HepG2 (cell line): ENCODE measurements at regions not wholly inside any gene's neighbourhood (a gene's known extent, or its start where the extent isn't known, plus 50 kb on each side); places are given as distances from the start of the nearest gene placed in this dataset.

Experiments used
- ARNTL ChIP-seq: sonication (generic); formaldehyde crosslinking; IDR thresholded peaks from 2 replicates; pipeline ENCODE4 v1.4.0; 2020; ENCODE audit warnings: mild to moderate bottlenecking, missing genetic modification reagents
- CBX5 ChIP-seq: sonication (generic); formaldehyde crosslinking; IDR thresholded peaks from 2 replicates; pipeline ENCODE4 v1.4.0; 2020; ENCODE audit warnings: missing genetic modification reagents, borderline replicate concordance
- IKZF4 ChIP-seq: sonication (generic); formaldehyde crosslinking; IDR thresholded peaks from 2 replicates; pipeline ENCODE4 v1.5.1; 2020; ENCODE audit warnings: borderline replicate concordance, mild to moderate bottlenecking, low read depth, missing genetic modification reagents; ENCODE audit errors: not compliant biosample characterization
- MED1 ChIP-seq: sonication (generic); formaldehyde crosslinking; IDR thresholded peaks from 2 replicates; pipeline ENCODE4 v1.4.0; 2020; ENCODE audit warnings: missing genetic modification reagents
- NCOA1 ChIP-seq: sonication (generic); formaldehyde crosslinking; IDR thresholded peaks from 2 replicates; pipeline ENCODE4 v1.9.0; 2021; ENCODE audit warnings: missing genetic modification reagents
- POGZ ChIP-seq: sonication (generic); formaldehyde crosslinking; IDR thresholded peaks from 2 replicates; pipeline ENCODE4 v1.4.0; 2020; ENCODE audit warnings: mild to moderate bottlenecking, missing genetic modification reagents
- SETDB1 ChIP-seq: sonication (generic); formaldehyde crosslinking; IDR thresholded peaks from 2 replicates; pipeline ENCODE4 v1.5.1; 2020; ENCODE audit warnings: missing genetic modification reagents, mild to moderate bottlenecking, borderline replicate concordance
- SRSF1 ChIP-seq: fragments of 200-400 bp; formaldehyde crosslinking; optimal IDR thresholded peaks from 2 replicates; pipeline ENCODE3; 2017; ENCODE audit warnings: mild to moderate bottlenecking, low read depth, low read length, moderate library complexity
- TP53 ChIP-seq: sonication (generic); formaldehyde crosslinking; conservative IDR thresholded peaks from 2 replicates; pipeline ENCODE4 v1.4.0; 2020; ENCODE audit warnings: missing genetic modification reagents
- YEATS4 ChIP-seq: sonication (generic); formaldehyde crosslinking; IDR thresholded peaks from 2 replicates; pipeline ENCODE4 v1.4.0; 2020; ENCODE audit warnings: missing genetic modification reagents, borderline replicate concordance
- ZNF556 ChIP-seq: sonication (generic); formaldehyde crosslinking; IDR thresholded peaks from 2 replicates; pipeline ENCODE4 v1.4.0; 2020; ENCODE audit warnings: mild to moderate bottlenecking, missing genetic modification reagents, borderline replicate concordance
- ZNF569 ChIP-seq: sonication (generic); formaldehyde crosslinking; IDR thresholded peaks from 2 replicates; pipeline ENCODE4 v1.5.0; 2020; ENCODE audit warnings: mild to moderate bottlenecking, missing genetic modification reagents, moderate library complexity, borderline replicate concordance
- ZNF7 ChIP-seq: IDR thresholded peaks from 2 replicates; pipeline ENCODE4 v1.6.1; 2016; ENCODE audit warnings: missing biosample characterization, missing genetic modification reagents
- ZSCAN30 ChIP-seq: sonication (generic); formaldehyde crosslinking; IDR thresholded peaks from 2 replicates; pipeline ENCODE4 v1.5.0; 2020; ENCODE audit warnings: mild to moderate bottlenecking, missing genetic modification reagents
- TF ChIP-seq, protein P1 (sequence below): sonication (generic); formaldehyde crosslinking; IDR thresholded peaks from 2 replicates; pipeline ENCODE4 v1.4.0; 2020; ENCODE audit warnings: missing genetic modification reagents
- TF ChIP-seq, protein P2 (sequence below): sonication (generic); formaldehyde crosslinking; IDR thresholded peaks from 2 replicates; pipeline ENCODE4 v1.5.0; 2020; ENCODE audit warnings: mild to moderate bottlenecking, missing genetic modification reagents
- TF ChIP-seq, protein P3 (sequence below): sonication (generic); formaldehyde crosslinking; IDR thresholded peaks from 2 replicates; pipeline ENCODE4 v1.5.1; 2020; ENCODE audit warnings: missing genetic modification reagents, mild to moderate bottlenecking, borderline replicate concordance
- TF ChIP-seq, protein P4 (sequence below): sonication (generic); formaldehyde crosslinking; IDR thresholded peaks from 2 replicates; pipeline ENCODE4 v1.5.0; 2020; ENCODE audit warnings: missing genetic modification reagents

DNA sequence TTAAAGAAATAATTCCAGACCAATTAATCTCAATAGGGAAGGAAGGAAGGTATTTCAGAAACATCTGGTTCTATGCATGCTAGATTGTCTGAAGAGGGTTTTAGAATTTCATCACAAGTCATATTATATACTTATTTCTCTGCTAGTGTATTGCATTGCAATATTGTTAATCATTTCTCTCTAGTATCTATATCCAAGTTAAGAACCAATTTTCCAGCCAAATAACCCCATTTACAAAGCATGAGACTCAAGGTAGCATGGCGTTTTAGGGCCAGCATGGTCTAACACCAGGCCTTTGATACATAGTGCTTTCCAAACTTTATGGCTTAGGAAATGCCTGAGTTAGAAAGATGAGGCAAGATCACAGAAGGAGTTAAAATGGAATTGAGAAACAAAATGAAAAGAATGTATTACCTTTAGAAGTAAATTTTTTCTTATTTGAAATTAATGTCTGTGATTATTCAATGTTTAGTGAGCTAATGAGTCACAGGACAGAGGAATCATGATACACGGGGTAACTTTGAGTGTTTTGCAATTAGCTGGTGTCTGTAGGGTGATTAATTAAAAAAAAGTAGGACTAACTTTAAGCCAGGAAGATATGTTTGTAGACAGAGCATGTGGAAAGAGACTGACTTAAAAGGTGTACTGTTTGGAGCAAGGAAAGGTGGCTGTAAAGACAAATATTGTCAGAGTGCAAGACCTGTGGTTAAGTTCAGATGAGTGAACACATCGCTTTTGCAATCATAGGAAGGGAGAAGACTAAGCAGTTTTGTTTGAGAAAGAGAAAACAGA is 1006.2 kb upstream of the CITED2 start (continued):
- TF ChIP-seq, protein P1, sequence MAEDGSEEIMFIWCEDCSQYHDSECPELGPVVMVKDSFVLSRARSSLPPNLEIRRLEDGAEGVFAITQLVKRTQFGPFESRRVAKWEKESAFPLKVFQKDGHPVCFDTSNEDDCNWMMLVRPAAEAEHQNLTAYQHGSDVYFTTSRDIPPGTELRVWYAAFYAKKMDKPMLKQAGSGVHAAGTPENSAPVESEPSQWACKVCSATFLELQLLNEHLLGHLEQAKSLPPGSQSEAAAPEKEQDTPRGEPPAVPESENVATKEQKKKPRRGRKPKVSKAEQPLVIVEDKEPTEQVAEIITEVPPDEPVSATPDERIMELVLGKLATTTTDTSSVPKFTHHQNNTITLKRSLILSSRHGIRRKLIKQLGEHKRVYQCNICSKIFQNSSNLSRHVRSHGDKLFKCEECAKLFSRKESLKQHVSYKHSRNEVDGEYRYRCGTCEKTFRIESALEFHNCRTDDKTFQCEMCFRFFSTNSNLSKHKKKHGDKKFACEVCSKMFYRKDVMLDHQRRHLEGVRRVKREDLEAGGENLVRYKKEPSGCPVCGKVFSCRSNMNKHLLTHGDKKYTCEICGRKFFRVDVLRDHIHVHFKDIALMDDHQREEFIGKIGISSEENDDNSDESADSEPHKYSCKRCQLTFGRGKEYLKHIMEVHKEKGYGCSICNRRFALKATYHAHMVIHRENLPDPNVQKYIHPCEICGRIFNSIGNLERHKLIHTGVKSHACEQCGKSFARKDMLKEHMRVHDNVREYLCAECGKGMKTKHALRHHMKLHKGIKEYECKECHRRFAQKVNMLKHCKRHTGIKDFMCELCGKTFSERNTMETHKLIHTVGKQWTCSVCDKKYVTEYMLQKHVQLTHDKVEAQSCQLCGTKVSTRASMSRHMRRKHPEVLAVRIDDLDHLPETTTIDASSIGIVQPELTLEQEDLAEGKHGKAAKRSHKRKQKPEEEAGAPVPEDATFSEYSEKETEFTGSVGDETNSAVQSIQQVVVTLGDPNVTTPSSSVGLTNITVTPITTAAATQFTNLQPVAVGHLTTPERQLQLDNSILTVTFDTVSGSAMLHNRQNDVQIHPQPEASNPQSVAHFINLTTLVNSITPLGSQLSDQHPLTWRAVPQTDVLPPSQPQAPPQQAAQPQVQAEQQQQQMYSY (CRISPR knock-in tag) = no peak; the same call in 1 of the 2 replicates
- TF ChIP-seq TP53 (CRISPR knock-in tag) (no peak), ZSCAN30 (peak; percentile 50; the same call in 1 of the 2 replicates), NCOA1 (CRISPR knock-in tag) (no peak), SRSF1 (no peak), YEATS4 (peak; percentile 15; the same call in 1 of the 2 replicates), ZNF569 (CRISPR knock-in tag) (no peak), MED1 (CRISPR knock-in tag) (peak; percentile 90), POGZ (CRISPR knock-in tag) (peak; percentile 94), IKZF4 (CRISPR knock-in tag) (no peak), CBX5 (CRISPR knock-in tag) (no peak; the same call in 1 of the 2 replicates), ZNF556 (CRISPR knock-in tag) (no peak), ZNF7 (peak; percentile 91; the same call in 1 of the 2 replicates), ARNTL (CRISPR knock-in tag) (no peak), SETDB1 (CRISPR knock-in tag) (no peak)
- TF ChIP-seq, protein P2, sequence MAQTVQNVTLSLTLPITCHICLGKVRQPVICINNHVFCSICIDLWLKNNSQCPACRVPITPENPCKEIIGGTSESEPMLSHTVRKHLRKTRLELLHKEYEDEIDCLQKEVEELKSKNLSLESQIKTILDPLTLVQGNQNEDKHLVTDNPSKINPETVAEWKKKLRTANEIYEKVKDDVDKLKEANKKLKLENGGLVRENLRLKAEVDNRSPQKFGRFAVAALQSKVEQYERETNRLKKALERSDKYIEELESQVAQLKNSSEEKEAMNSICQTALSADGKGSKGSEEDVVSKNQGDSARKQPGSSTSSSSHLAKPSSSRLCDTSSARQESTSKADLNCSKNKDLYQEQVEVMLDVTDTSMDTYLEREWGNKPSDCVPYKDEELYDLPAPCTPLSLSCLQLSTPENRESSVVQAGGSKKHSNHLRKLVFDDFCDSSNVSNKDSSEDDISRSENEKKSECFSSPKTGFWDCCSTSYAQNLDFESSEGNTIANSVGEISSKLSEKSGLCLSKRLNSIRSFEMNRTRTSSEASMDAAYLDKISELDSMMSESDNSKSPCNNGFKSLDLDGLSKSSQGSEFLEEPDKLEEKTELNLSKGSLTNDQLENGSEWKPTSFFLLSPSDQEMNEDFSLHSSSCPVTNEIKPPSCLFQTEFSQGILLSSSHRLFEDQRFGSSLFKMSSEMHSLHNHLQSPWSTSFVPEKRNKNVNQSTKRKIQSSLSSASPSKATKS (CRISPR knock-in tag) = no peak
- TF ChIP-seq, protein P3, sequence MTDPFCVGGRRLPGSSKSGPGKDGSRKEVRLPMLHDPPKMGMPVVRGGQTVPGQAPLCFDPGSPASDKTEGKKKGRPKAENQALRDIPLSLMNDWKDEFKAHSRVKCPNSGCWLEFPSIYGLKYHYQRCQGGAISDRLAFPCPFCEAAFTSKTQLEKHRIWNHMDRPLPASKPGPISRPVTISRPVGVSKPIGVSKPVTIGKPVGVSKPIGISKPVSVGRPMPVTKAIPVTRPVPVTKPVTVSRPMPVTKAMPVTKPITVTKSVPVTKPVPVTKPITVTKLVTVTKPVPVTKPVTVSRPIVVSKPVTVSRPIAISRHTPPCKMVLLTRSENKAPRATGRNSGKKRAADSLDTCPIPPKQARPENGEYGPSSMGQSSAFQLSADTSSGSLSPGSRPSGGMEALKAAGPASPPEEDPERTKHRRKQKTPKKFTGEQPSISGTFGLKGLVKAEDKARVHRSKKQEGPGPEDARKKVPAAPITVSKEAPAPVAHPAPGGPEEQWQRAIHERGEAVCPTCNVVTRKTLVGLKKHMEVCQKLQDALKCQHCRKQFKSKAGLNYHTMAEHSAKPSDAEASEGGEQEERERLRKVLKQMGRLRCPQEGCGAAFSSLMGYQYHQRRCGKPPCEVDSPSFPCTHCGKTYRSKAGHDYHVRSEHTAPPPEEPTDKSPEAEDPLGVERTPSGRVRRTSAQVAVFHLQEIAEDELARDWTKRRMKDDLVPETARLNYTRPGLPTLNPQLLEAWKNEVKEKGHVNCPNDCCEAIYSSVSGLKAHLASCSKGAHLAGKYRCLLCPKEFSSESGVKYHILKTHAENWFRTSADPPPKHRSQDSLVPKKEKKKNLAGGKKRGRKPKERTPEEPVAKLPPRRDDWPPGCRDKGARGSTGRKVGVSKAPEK (CRISPR knock-in tag) = no peak
- TF ChIP-seq, protein P4, sequence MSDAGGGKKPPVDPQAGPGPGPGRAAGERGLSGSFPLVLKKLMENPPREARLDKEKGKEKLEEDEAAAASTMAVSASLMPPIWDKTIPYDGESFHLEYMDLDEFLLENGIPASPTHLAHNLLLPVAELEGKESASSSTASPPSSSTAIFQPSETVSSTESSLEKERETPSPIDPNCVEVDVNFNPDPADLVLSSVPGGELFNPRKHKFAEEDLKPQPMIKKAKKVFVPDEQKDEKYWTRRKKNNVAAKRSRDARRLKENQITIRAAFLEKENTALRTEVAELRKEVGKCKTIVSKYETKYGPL = no peak
